ENCODE measurements at regions not wholly inside any gene's neighbourhood (a gene's known extent, or its start where the extent isn't known, plus 50 kb on each side); places are given as distances from the start of the nearest gene placed in this dataset.
A peak's percentile ranks its signal among the peaks of the same experiment; 100 is the strongest.

DNA sequence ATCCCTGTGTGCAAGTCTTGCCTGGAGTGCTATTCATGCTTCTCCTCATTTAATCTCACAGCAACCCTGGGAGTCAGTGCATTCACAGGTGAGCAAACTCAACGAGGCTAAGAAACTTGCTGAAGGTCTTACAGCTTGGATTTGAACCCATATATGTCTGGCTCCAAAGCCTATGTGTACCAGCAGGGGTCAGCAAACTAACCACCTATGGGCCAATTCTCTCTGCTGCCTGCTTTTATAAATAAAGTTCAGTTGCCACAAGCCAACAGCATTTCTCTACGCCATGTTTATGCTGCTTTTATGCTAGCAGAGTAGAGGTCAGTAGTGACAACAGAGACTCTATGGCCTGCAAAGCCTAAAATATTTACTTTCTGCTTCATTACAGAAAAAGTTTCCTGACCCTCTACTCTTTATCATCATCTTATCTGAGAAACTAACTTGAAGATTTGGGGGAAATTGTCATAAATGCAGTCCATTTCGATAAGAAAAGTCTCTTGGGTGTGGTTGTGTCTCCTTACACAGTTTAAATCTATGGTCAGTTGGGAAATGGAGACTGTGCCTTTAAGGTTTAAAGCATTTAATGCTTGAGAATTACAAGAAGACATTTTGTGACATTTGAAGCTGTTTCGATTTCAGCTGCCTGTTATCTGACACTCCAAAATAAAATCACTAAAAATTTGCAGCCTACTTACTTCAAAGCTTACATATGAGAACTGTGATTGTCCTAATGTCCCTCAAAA, 137.7 kb downstream of the PRELID2 start:
- Histone ChIP-seq H3K79me2 (ENCODE audit: control insufficient read depth, insufficient read depth, low read length) (no peaks in the 10 kb centered on the region), H3K9ac (ENCODE audit: insufficient read depth in 1 of 2, low read depth in 2 of 2, low read length in 2 of 2) (no peak overlapping the region), H3K9me1 (ENCODE audit: control insufficient read depth, insufficient read depth, low read length) (no peaks in the 10 kb centered on the region), H3K4me1 (replicated peaks in 1 of 2; ENCODE audit: control insufficient read depth in 2 of 2, insufficient read depth in 2 of 2, low read length in 2 of 2) (0 out of 5 replicates have a peak, but pooled peaks cover 0 to 2% of the 10 kb centered on the region in 2 experiments), H4K20me1 (replicated peaks; ENCODE audit: control insufficient read depth, insufficient read depth, low read length) (no peaks in the 10 kb centered on the region), H3K9me3 (replicated peaks; ENCODE audit: control insufficient read depth, insufficient read depth, low read depth, low read length) (no peaks in the 10 kb centered on the region), H2AFZ (ENCODE audit: low read depth, low read length) (peak overlapping the region; percentile 57), H3K4me2 (ENCODE audit: insufficient read depth, low read length) (no peak overlapping the region), H3K36me3 (ENCODE audit: control insufficient read depth, insufficient read depth, low read length) (no peaks in the 10 kb centered on the region), H3K27me3 (ENCODE audit: control insufficient read depth in 2 of 2, insufficient read depth in 2 of 2, low read length in 2 of 2) (no peaks in the 10 kb centered on the region), H3K4me3 (no peak overlapping the region), H3K27ac (ENCODE audit: extremely low read depth, low read depth, low read length) (no peak overlapping the region; the same call in 2 of the 3 replicates)
- ATAC-seq (peak; percentile 96), DNase-seq (ENCODE audit: extremely low read depth in 1 of 4, low spot score in 3 of 4) (peak; percentile 19 to 69 (median 34)), FAIRE-seq (peak; percentile 93)
- ChIA-PET POLR2A (interaction anchor here (0.8 to 2.1 kb wide), 3 partner anchors 12 to 157 kb away, joined by 4 to 6 read pairs (median 4); no protein-coding TSS in a partner anchor), CTCF (ENCODE audit: low intra/inter-chr PET ratio) (interaction anchor here (1.7 kb wide), 1 partner anchor 190 kb away, joined by 10 read pairs; no protein-coding TSS in a partner anchor)
- in situ Hi-C loops (cut with MboI) (no loop called here), intact Hi-C loops (cut with micrococcal nuclease) (loop anchor here (1.0 to 5.0 kb wide), 5 partner anchors 115 to 435 kb away; no protein-coding TSS in a partner anchor)
- 19% methylated on average over 4 of the region's 4 CpGs for WGBS (ENCODE audit: insufficient coverage, low coverage, missing lambda C conversion rate)
- no TSS peak for BruUV-seq (replicated peaks)
- TF ChIP-seq ZNF764 (CRISPR knock-in tag; IDR thresholded peaks at IDR 0.05; ENCODE audit: low read depth) (no peak), PHTF2 (CRISPR knock-in tag; IDR thresholded peaks at IDR 0.05) (no peak), NUFIP1 (IDR thresholded peaks at IDR 0.05; ENCODE audit: partially characterized antibody) (no peak), TCF7L2 (IDR thresholded peaks at IDR 0.05; ENCODE audit: low read depth, low read length) (no peak), TBP (optimal IDR thresholded peaks at IDR 0.05; ENCODE audit: low read depth, low read length) (no peak), ZNF589 (CRISPR knock-in tag; IDR thresholded peaks at IDR 0.05; ENCODE audit: low read depth) (no peak), NFXL1 (CRISPR knock-in tag; IDR thresholded peaks at IDR 0.05) (no peak), TFAM (CRISPR knock-in tag; conservative IDR thresholded peaks at IDR 0.05) (no peak), RBM17 (IDR thresholded peaks at IDR 0.05; ENCODE audit: borderline replicate concordance, low read depth, low read length) (no peak), RB1 (IDR thresholded peaks at IDR 0.05; ENCODE audit: low read depth) (no peak), PTBP1 (IDR thresholded peaks at IDR 0.05; ENCODE audit: low read depth, low read length) (no peak), TEAD1 (CRISPR knock-in tag; IDR thresholded peaks at IDR 0.05) (no peak), RAD51 (IDR thresholded peaks at IDR 0.05; ENCODE audit: borderline replicate concordance, low read depth) (no peak), ZNF778 (CRISPR knock-in tag; IDR thresholded peaks at IDR 0.05) (no peak), ZBTB17 (CRISPR knock-in tag; IDR thresholded peaks at IDR 0.05) (no peak), KLF16 (IDR thresholded peaks at IDR 0.05) (no peak), ZNF75A (CRISPR knock-in tag; IDR thresholded peaks at IDR 0.05) (no peak)
- TF ChIP-seq, protein P1, sequence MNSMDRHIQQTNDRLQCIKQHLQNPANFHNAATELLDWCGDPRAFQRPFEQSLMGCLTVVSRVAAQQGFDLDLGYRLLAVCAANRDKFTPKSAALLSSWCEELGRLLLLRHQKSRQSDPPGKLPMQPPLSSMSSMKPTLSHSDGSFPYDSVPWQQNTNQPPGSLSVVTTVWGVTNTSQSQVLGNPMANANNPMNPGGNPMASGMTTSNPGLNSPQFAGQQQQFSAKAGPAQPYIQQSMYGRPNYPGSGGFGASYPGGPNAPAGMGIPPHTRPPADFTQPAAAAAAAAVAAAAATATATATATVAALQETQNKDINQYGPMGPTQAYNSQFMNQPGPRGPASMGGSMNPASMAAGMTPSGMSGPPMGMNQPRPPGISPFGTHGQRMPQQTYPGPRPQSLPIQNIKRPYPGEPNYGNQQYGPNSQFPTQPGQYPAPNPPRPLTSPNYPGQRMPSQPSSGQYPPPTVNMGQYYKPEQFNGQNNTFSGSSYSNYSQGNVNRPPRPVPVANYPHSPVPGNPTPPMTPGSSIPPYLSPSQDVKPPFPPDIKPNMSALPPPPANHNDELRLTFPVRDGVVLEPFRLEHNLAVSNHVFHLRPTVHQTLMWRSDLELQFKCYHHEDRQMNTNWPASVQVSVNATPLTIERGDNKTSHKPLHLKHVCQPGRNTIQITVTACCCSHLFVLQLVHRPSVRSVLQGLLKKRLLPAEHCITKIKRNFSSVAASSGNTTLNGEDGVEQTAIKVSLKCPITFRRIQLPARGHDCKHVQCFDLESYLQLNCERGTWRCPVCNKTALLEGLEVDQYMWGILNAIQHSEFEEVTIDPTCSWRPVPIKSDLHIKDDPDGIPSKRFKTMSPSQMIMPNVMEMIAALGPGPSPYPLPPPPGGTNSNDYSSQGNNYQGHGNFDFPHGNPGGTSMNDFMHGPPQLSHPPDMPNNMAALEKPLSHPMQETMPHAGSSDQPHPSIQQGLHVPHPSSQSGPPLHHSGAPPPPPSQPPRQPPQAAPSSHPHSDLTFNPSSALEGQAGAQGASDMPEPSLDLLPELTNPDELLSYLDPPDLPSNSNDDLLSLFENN (IDR thresholded peaks at IDR 0.05; ENCODE audit: low read depth in 2 of 2, low read length in 2 of 2), result no peak
- TF ChIP-seq, protein P2, sequence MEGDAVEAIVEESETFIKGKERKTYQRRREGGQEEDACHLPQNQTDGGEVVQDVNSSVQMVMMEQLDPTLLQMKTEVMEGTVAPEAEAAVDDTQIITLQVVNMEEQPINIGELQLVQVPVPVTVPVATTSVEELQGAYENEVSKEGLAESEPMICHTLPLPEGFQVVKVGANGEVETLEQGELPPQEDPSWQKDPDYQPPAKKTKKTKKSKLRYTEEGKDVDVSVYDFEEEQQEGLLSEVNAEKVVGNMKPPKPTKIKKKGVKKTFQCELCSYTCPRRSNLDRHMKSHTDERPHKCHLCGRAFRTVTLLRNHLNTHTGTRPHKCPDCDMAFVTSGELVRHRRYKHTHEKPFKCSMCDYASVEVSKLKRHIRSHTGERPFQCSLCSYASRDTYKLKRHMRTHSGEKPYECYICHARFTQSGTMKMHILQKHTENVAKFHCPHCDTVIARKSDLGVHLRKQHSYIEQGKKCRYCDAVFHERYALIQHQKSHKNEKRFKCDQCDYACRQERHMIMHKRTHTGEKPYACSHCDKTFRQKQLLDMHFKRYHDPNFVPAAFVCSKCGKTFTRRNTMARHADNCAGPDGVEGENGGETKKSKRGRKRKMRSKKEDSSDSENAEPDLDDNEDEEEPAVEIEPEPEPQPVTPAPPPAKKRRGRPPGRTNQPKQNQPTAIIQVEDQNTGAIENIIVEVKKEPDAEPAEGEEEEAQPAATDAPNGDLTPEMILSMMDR (IDR thresholded peaks at IDR 0.05 in 2 of 3, conservative IDR thresholded peaks at IDR 0.05 in 1 of 3; ENCODE audit: insufficient read depth in 2 of 3, low read depth in 1 of 3, low read length in 3 of 3), result peak; percentile 74 to 79 (median 77)

Data from K562 (cell line).